B cell (primary cell): ENCODE measurements at regions not wholly inside any gene's neighbourhood (a gene's known extent, or its start where the extent isn't known, plus 50 kb on each side); places are given as distances from the start of the nearest gene placed in this dataset.

Experiments
- ATAC-seq: fragments of 200-7000 bp; cut with Tn5 transposase; one replicate; pipeline ENCODE4 v1.10.0; 2021; ENCODE audit warnings: low read depth, mild to moderate bottlenecking, moderate number of reproducible peaks, moderate library complexity
- CTCF ChIA-PET: fragments of 350-600 bp; sonication (Branson Sonifier 250); formaldehyde crosslinking; loops from one replicate; lab custom pipeline; 2021; ENCODE audit warnings: antibody characterized with exemption, inconsistent platforms; lab: Charles Lee
- POLR2A ChIA-PET: fragments of 350-600 bp; sonication (Branson Sonifier 250); formaldehyde crosslinking; loops from one replicate; lab custom pipeline; 2021; ENCODE audit warnings: antibody characterized with exemption; lab: Charles Lee
- DNase-seq: peaks from one replicate; pipeline ENCODE4 v3.0.0; 2013
- H2AFZ ChIP-seq: 2 replicates; pipeline ENCODE4 v1.6.1; 2012; ENCODE audit warnings: mild to moderate bottlenecking, low read depth, low read length; ENCODE audit not compliant: insufficient read depth, poor library complexity, severe bottlenecking
- H3K27ac ChIP-seq, 2 donors: 1 replicate in 1 of 2; 2 replicates in 1 of 2; pipeline ENCODE4 v1.5.1; 2012 to 2013; ENCODE audit warnings: low read length in 2 of 2, mild to moderate bottlenecking in 2 of 2, moderate library complexity in 1 of 2
- H3K27me3 ChIP-seq, 4 experiments: fragments of 200-600 bp in 1 of 4; sonication (generic) in 1 of 4; replicated peaks in 1 of 4; 1 replicate in 2 of 4; 2 replicates in 2 of 4; pipeline versions ENCODE4 v1.6.1 to v1.7.0; 2013 to 2016; ENCODE audit warnings: low read length in 3 of 4, mild to moderate bottlenecking in 2 of 4, mixed read lengths in 1 of 4, moderate library complexity in 1 of 4; ENCODE audit not compliant: insufficient read depth in 4 of 4, control insufficient read depth in 3 of 4; ENCODE audit errors: control extremely low read depth in 1 of 4
- H3K36me3 ChIP-seq, 2 experiments: replicated peaks in 1 of 2; 1 replicate in 1 of 2; 2 replicates in 1 of 2; pipeline versions ENCODE4 v1.6.1 to v1.7.1; 2013; ENCODE audit warnings: low read length in 1 of 2; ENCODE audit not compliant: insufficient read depth in 2 of 2, control insufficient read depth in 1 of 2; ENCODE audit errors: control extremely low read depth in 1 of 2, extremely low read depth in 1 of 2
- H3K4me1 ChIP-seq, 2 donors: fragments of 200-600 bp in 1 of 2; sonication (generic) in 1 of 2; 1 replicate in 1 of 2; 2 replicates in 1 of 2; pipeline versions ENCODE4 v1.5.1 to v1.6.1; 2013 to 2017; ENCODE audit warnings: low read length in 2 of 2; ENCODE audit not compliant: control insufficient read depth in 2 of 2, insufficient read depth in 2 of 2
- H3K4me2 ChIP-seq: replicated peaks from 2 replicates; pipeline ENCODE3; 2012; ENCODE audit warnings: mild to moderate bottlenecking, low read depth, low read length; ENCODE audit not compliant: poor library complexity, severe bottlenecking
- H3K4me3 ChIP-seq, 5 experiments: fragments of 200-600 bp in 1 of 5; sonication (generic) in 1 of 5; 1 replicate in 3 of 5; 2 replicates in 2 of 5; pipeline versions ENCODE4 v1.5.1 to v1.7.0; 2011 to 2016; ENCODE audit warnings: low read length in 4 of 5, mild to moderate bottlenecking in 4 of 5, low read depth in 2 of 5, control low read depth in 1 of 5, moderate library complexity in 1 of 5; ENCODE audit not compliant: insufficient read depth in 1 of 5; ENCODE audit errors: control extremely low read depth in 1 of 5, extremely low read depth in 1 of 5
- H3K79me2 ChIP-seq: fragments of 200-600 bp; sonication (generic); one replicate; pipeline ENCODE4 v1.6.0; 2016; ENCODE audit warnings: low read length; ENCODE audit not compliant: control insufficient read depth, insufficient read depth
- H3K9ac ChIP-seq: fragments of 200-600 bp; sonication (generic); 2 replicates; pipeline ENCODE4 v1.6.1; 2017; ENCODE audit warnings: mild to moderate bottlenecking, low read length, moderate library complexity
- H3K9me3 ChIP-seq, 3 donors: one replicate each; pipeline versions ENCODE4 v1.6.1 to v1.7.1; 2013; ENCODE audit warnings: low read length in 2 of 3; ENCODE audit not compliant: control insufficient read depth in 2 of 3, insufficient read depth in 1 of 3; ENCODE audit errors: control extremely low read depth in 1 of 3
- H4K20me1 ChIP-seq: 2 replicates; pipeline ENCODE4 v1.6.0; 2012; ENCODE audit warnings: mild to moderate bottlenecking, low read length; ENCODE audit not compliant: insufficient read depth, control insufficient read depth, poor library complexity, severe bottlenecking
- H3K27ac Mint-ChIP-seq: one replicate; pipeline ENCODE4 v1.8.0; 2021; ENCODE audit warnings: mixed read lengths
- H3K27me3 Mint-ChIP-seq: one replicate; pipeline ENCODE4 v1.8.0; 2021; ENCODE audit warnings: mixed read lengths
- H3K4me1 Mint-ChIP-seq: one replicate; pipeline ENCODE4 v1.8.0; 2021; ENCODE audit warnings: mixed read lengths
- H3K4me3 Mint-ChIP-seq: one replicate; pipeline ENCODE4 v1.8.0; 2021; ENCODE audit warnings: mixed read lengths
- H3K9me3 Mint-ChIP-seq: one replicate; pipeline ENCODE4 v1.8.0; 2022; ENCODE audit warnings: mixed read lengths; ENCODE audit not compliant: insufficient read depth
- EZH2 ChIP-seq: IDR thresholded peaks from 2 replicates; pipeline ENCODE4 v1.6.1; 2012; ENCODE audit warnings: borderline replicate concordance, low read depth, mild to moderate bottlenecking, moderate library complexity, low read length; ENCODE audit not compliant: insufficient read depth, poor library complexity, severe bottlenecking
- WGBS: methylation state at CpG from one replicate; pipeline ENCODE4 v1.1.5; 2013; ENCODE audit warnings: missing lambda C conversion rate; ENCODE audit not compliant: insufficient coverage; 5-methylcytosine and 5-hydroxymethylcytosine counted together
- intact Hi-C: fragments of 100-400 bp; cut with micrococcal nuclease; formaldehyde crosslinking; loops from one replicate; pipeline ENCODE4 v1.10.0; 2022
- TF ChIP-seq, protein P1 (sequence below): fragments of 200-600 bp; IDR thresholded peaks from one replicate; pipeline ENCODE4 v1.8.0; 2022; ENCODE audit warnings: antibody characterized with exemption, mild to moderate bottlenecking

GRCh38 chr17:14759325-14759724 lies 458.4 kb downstream of the HS3ST3B1 start:
- no peaks in the 10 kb centered on the region for H4K20me1 ChIP-seq
- H3K27me3 ChIP-seq: peaks cover 0 to 21% (median 10%) of the 10 kb centered on the region in 4 experiments
- H3K27ac Mint-ChIP-seq: no peak overlapping the region
- ChIA-PET POLR2A (no interaction called here), CTCF (interaction anchor here (0.8 kb wide), 1 partner anchor 167 kb away, joined by 3 read pairs; no protein-coding TSS in a partner anchor)
- DNase-seq (no peak), ATAC-seq (no peak)
- TF ChIP-seq, protein P1, sequence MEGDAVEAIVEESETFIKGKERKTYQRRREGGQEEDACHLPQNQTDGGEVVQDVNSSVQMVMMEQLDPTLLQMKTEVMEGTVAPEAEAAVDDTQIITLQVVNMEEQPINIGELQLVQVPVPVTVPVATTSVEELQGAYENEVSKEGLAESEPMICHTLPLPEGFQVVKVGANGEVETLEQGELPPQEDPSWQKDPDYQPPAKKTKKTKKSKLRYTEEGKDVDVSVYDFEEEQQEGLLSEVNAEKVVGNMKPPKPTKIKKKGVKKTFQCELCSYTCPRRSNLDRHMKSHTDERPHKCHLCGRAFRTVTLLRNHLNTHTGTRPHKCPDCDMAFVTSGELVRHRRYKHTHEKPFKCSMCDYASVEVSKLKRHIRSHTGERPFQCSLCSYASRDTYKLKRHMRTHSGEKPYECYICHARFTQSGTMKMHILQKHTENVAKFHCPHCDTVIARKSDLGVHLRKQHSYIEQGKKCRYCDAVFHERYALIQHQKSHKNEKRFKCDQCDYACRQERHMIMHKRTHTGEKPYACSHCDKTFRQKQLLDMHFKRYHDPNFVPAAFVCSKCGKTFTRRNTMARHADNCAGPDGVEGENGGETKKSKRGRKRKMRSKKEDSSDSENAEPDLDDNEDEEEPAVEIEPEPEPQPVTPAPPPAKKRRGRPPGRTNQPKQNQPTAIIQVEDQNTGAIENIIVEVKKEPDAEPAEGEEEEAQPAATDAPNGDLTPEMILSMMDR: no peak
- TF ChIP-seq EZH2: no peak
- no peak overlapping the region for H3K4me3 Mint-ChIP-seq
- no peaks in the 10 kb centered on the region for H3K9me3 ChIP-seq
- no peaks in the 10 kb centered on the region for H3K9me3 Mint-ChIP-seq
- H3K27ac ChIP-seq: no peak overlapping the region
- no peak overlapping the region for H3K9ac ChIP-seq
- no peaks in the 10 kb centered on the region for H3K79me2 ChIP-seq
- H3K4me1 Mint-ChIP-seq: peaks cover 26% of the 10 kb centered on the region
- no peak overlapping the region for H3K4me3 ChIP-seq
- H3K4me1 ChIP-seq: peaks cover 0 to 4% of the 10 kb centered on the region in 2 donors
- H2AFZ ChIP-seq: no peak overlapping the region
- no peaks in the 10 kb centered on the region for H3K36me3 ChIP-seq
- no peak overlapping the region for H3K4me2 ChIP-seq
- intact Hi-C loops: no loop called here
- peaks cover 28% of the 10 kb centered on the region for H3K27me3 Mint-ChIP-seq

- H3K79me2 ChIP-seq: no peaks in the 10 kb centered on the region
- ChIA-PET CTCF (no interaction called here), POLR2A (no interaction called here)
- no peak overlapping the region for H3K4me3 ChIP-seq
- no peak for ATAC-seq
- H3K4me2 ChIP-seq: no peak overlapping the region
- Mint-ChIP-seq H3K9me3 (no peaks in the 10 kb centered on the region), H3K4me1 (peaks cover 6% of the 10 kb centered on the region), H3K27me3 (peaks cover 29% of the 10 kb centered on the region), H3K4me3 (no peak overlapping the region), H3K27ac (no peak overlapping the region)
- no peaks in the 10 kb centered on the region for H3K9me3 ChIP-seq
- no peak overlapping the region for H2AFZ ChIP-seq
- DNase-seq: no peak
- no peak overlapping the region for H3K27ac ChIP-seq
- no peaks in the 10 kb centered on the region for H4K20me1 ChIP-seq
- H3K9ac ChIP-seq: no peak overlapping the region
- H3K36me3 ChIP-seq: no peaks in the 10 kb centered on the region
- WGBS: 52% methylated on average over 2 of the region's 3 CpGs
- TF ChIP-seq, protein P1: no peak
- no peak for TF ChIP-seq EZH2
- peaks cover 0 to 21% (median 11%) of the 10 kb centered on the region in 4 experiments for H3K27me3 ChIP-seq
- no peaks in the 10 kb centered on the region for H3K4me1 ChIP-seq
- intact Hi-C loops: no loop called here
Observed at GRCh38 chr17:14756479-14756878, 455.6 kb downstream of the HS3ST3B1 start.
